ENCODE measurements at regions not wholly inside any gene's neighbourhood (a gene's known extent, or its start where the extent isn't known, plus 50 kb on each side); places are given as distances from the start of the nearest gene placed in this dataset.
A peak's percentile ranks its signal among the peaks of the same experiment; 100 is the strongest.

DNA sequence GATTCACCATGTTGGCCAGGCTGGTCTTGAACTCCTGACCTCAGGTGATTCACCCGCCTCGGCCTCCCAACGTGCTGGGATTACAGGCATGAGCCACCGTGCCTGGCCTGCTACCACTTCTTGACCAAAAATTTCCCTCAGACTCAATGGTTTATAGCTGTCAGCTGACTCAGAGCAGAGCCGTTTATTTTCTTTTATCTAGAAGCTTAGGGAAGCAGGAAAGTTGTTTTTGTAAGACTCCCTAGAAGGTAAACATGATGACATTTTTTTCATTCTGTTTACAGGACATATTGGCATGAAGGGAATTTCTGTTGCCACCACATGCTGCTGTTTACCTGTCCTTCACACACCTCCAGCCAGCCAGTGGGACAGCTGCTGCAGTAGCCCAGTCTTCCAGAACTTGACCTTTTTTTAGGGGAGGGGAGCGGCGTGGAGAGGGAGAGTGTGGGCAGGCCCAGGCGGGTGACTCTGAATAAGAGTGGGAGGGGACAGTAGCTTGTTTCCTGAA lies 56.1 kb upstream of the PTPRJ start:
- Mint-ChIP-seq H3K4me1 (peaks cover 10 to 13% of the 10 kb centered on the region in 2 experiments), H3K27ac (peak overlapping the region in 2 of 3 experiments; percentile 31 to 59; a peak in 1 of 7 replicates), H3K27me3 (ENCODE audit: low read depth) (no peaks in the 10 kb centered on the region), H3K9me3 (no peaks in the 10 kb centered on the region), H3K36me3 (ENCODE audit: insufficient read depth in 1 of 3, low read depth in 3 of 3) (no peaks in the 10 kb centered on the region), H3K4me3 (no peak overlapping the region)
- TF ChIP-seq, protein P1, sequence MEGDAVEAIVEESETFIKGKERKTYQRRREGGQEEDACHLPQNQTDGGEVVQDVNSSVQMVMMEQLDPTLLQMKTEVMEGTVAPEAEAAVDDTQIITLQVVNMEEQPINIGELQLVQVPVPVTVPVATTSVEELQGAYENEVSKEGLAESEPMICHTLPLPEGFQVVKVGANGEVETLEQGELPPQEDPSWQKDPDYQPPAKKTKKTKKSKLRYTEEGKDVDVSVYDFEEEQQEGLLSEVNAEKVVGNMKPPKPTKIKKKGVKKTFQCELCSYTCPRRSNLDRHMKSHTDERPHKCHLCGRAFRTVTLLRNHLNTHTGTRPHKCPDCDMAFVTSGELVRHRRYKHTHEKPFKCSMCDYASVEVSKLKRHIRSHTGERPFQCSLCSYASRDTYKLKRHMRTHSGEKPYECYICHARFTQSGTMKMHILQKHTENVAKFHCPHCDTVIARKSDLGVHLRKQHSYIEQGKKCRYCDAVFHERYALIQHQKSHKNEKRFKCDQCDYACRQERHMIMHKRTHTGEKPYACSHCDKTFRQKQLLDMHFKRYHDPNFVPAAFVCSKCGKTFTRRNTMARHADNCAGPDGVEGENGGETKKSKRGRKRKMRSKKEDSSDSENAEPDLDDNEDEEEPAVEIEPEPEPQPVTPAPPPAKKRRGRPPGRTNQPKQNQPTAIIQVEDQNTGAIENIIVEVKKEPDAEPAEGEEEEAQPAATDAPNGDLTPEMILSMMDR (conservative IDR thresholded peaks at IDR 0.05) = no peak
- H2BK120ac ChIP-seq (ENCODE audit: low read depth, low read length, poor library complexity, severe bottlenecking) = no peak overlapping the region
- H3K14ac ChIP-seq (ENCODE audit: insufficient read depth, low read length) = no peak overlapping the region
- H3K27me3 ChIP-seq (ENCODE audit: insufficient read depth, low read length) = no peaks in the 10 kb centered on the region
- H3K23ac ChIP-seq (ENCODE audit: insufficient read length, low read depth, low read length) = no peak overlapping the region
- no peak overlapping the region for H2BK12ac ChIP-seq (ENCODE audit: insufficient read length, low read depth, low read length)
- H2AFZ ChIP-seq (ENCODE audit: low read length) = no peak overlapping the region
- no peak overlapping the region for H4K91ac ChIP-seq (ENCODE audit: insufficient read length, low read depth, low read length)
- H3K79me2 ChIP-seq (ENCODE audit: insufficient read depth, low read length) = no peaks in the 10 kb centered on the region
- no peak overlapping the region for H2AK5ac ChIP-seq (ENCODE audit: insufficient read length, low read length)
- no peak overlapping the region for H3K4me2 ChIP-seq (ENCODE audit: insufficient read depth, insufficient read length, low read length)
- no peak for DNase-seq
- no peaks in the 10 kb centered on the region for H3K23me2 ChIP-seq (ENCODE audit: insufficient read length, low read depth, low read length, poor library complexity, severe bottlenecking)
- no peak overlapping the region for H3K27ac ChIP-seq (ENCODE audit: insufficient read length, low read depth, low read length)
- H4K5ac ChIP-seq (ENCODE audit: insufficient read length, low read depth, low read length) = no peak overlapping the region
- no peak overlapping the region for H3T11ph ChIP-seq (ENCODE audit: low read length)
- H4K20me1 ChIP-seq (ENCODE audit: control insufficient read depth, insufficient read depth, insufficient read length) = no peaks in the 10 kb centered on the region
- no peak overlapping the region for H4K8ac ChIP-seq (replicated peaks; ENCODE audit: insufficient read length, low read depth, low read length)
- H3K9ac ChIP-seq (ENCODE audit: extremely low read depth, insufficient read length, low read length) = no peak overlapping the region
- no peak overlapping the region for H2BK5ac ChIP-seq (ENCODE audit: insufficient read length, low read length)
- H2BK15ac ChIP-seq (ENCODE audit: low read depth, low read length) = no peak overlapping the region
- H3K56ac ChIP-seq (ENCODE audit: insufficient read length, low read depth, low read length) = no peak overlapping the region
- H3K4ac ChIP-seq (ENCODE audit: low read depth, low read length) = no peak overlapping the region
- WGBS (ENCODE audit: extremely low coverage, insufficient read length, low lambda C conversion rate) = no CpG with 5 or more reads among the region's 8 CpGs
- no peak overlapping the region for H2BK20ac ChIP-seq (ENCODE audit: low read depth, low read length, poor library complexity, severe bottlenecking)
- H3K4me1 ChIP-seq (ENCODE audit: insufficient read depth, low read length) = no peaks in the 10 kb centered on the region
- no peaks in the 10 kb centered on the region for H3K9me3 ChIP-seq (ENCODE audit: control insufficient read depth, low read depth, low read length)
- H3K79me1 ChIP-seq (ENCODE audit: insufficient read depth, low read depth, low read length, poor library complexity, severe bottlenecking) = no peaks in the 10 kb centered on the region
- no peak overlapping the region for H3K18ac ChIP-seq (ENCODE audit: insufficient read length, low read depth, low read length)

Measured in H9 (cell line).